ENCODE measurements at regions not wholly inside any gene's neighbourhood (a gene's known extent, or its start where the extent isn't known, plus 50 kb on each side); places are given as distances from the start of the nearest gene placed in this dataset.

- no peak overlapping the region for H3K27ac ChIP-seq
- peaks cover 0 to 18% of the 10 kb centered on the region in 2 donors for H3K27me3 ChIP-seq
- DNase-seq (ENCODE audit: low spot score in 2 of 2), result no peak
- intact Hi-C loops (cut with DNase I; ENCODE audit: low total_unique reads), result no loop called here
- H3K9me3 ChIP-seq, result no peaks in the 10 kb centered on the region
- H3K4me3 ChIP-seq, result no peak overlapping the region
- TF ChIP-seq POLR2AphosphoS5 (IDR thresholded peaks at IDR 0.05) (no peak), POLR2A (IDR thresholded peaks at IDR 0.05) (no peak), CTCF (IDR thresholded peaks at IDR 0.05) (no peak)
- no peaks in the 10 kb centered on the region for H3K36me3 ChIP-seq
- H3K4me1 ChIP-seq, result no peaks in the 10 kb centered on the region
Observed at GRCh38 chrX:138408101-138408500, 303.4 kb downstream of the FGF13 start.

DNA sequence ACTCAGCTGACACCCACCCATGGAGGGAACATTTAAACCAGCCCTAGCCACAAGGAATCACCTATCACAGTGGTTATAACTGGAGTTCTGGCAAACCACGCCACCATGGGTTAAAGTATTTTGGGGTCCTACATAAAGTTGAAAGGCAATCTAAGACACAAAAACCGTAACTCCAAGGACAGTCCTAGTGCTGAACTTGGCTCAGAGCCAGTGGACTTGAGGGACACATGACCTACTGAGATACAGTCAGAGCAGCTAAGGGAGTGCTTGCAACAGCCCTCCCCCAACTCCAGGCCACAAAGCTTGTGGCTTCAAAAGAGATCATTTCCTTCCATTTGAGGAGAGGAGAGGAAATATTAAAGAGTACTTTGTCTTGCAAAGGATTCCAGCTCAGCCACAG, 300.5 kb downstream of the FGF13 start:
- intact Hi-C loops (cut with DNase I; ENCODE audit: low total_unique reads), result no loop called here
- TF ChIP-seq POLR2AphosphoS5 (IDR thresholded peaks at IDR 0.05) (no peak), CTCF (IDR thresholded peaks at IDR 0.05) (no peak), POLR2A (IDR thresholded peaks at IDR 0.05) (no peak)
- H3K4me1 ChIP-seq, result no peaks in the 10 kb centered on the region

More for the DNA sequence above, 300.5 kb downstream of the FGF13 start:
- H3K4me3 ChIP-seq, result no peak overlapping the region
- H3K27me3 ChIP-seq, result peaks cover 0 to 10% of the 10 kb centered on the region in 2 donors
- no peak overlapping the region for H3K27ac ChIP-seq
- no peaks in the 10 kb centered on the region for H3K9me3 ChIP-seq
- DNase-seq (ENCODE audit: low spot score in 2 of 2), result no peak
- H3K36me3 ChIP-seq, result no peaks in the 10 kb centered on the region

Measured in breast epithelium (tissue), 4 donors.